ENCODE measurements at regions not wholly inside any gene's neighbourhood (a gene's known extent, or its start where the extent isn't known, plus 50 kb on each side); places are given as distances from the start of the nearest gene placed in this dataset.

DNA sequence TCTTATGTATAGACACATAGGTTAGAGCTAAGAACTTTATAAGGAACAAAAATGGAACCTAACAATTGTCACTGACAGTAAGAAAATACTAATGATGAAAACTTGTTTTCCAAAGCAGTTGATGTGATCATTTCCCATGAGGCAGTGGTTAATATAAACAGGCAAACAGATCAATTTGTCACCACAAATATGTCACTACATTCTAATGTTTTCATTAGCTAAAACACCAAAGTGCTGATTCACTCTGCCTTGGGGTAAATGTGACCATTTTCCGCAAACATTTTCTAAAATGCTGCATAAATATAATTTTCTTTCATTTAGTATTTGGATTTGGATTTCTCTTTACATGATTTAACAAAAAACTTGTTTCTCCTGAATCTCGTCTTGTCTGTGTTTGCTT is 408.9 kb upstream of the CTSO start:
- TF ChIP-seq, protein P1, sequence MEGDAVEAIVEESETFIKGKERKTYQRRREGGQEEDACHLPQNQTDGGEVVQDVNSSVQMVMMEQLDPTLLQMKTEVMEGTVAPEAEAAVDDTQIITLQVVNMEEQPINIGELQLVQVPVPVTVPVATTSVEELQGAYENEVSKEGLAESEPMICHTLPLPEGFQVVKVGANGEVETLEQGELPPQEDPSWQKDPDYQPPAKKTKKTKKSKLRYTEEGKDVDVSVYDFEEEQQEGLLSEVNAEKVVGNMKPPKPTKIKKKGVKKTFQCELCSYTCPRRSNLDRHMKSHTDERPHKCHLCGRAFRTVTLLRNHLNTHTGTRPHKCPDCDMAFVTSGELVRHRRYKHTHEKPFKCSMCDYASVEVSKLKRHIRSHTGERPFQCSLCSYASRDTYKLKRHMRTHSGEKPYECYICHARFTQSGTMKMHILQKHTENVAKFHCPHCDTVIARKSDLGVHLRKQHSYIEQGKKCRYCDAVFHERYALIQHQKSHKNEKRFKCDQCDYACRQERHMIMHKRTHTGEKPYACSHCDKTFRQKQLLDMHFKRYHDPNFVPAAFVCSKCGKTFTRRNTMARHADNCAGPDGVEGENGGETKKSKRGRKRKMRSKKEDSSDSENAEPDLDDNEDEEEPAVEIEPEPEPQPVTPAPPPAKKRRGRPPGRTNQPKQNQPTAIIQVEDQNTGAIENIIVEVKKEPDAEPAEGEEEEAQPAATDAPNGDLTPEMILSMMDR (IDR thresholded peaks at IDR 0.05; ENCODE audit: insufficient read depth, low read length, poor library complexity, severe bottlenecking) = no peak
- no peak for TF ChIP-seq EZH2phosphoT487 (conservative IDR thresholded peaks at IDR 0.05; ENCODE audit: low read length)
